A549 (cell line): ENCODE measurements at regions not wholly inside any gene's neighbourhood (a gene's known extent, or its start where the extent isn't known, plus 50 kb on each side); places are given as distances from the start of the nearest gene placed in this dataset.

Experiments
- ATAC-seq, 2 experiments: fragments of 200-7000 bp in 1 of 2; fragments of >200 bp in 1 of 2; cut with Nextera tagmentation in 1 of 2; cut with Tn5 transposase in 1 of 2; 3 replicates each; pipeline versions ENCODE4 v1.8.0 to v1.9.1; 2018 to 2020; ENCODE audit warnings: mild to moderate bottlenecking in 1 of 2, moderate library complexity in 1 of 2
- CTCF ChIA-PET: fragments of 300-600 bp; sonication (Branson Sonifier 250); formaldehyde crosslinking; extraction: SDS; loops from one replicate; lab custom pipeline; 2021; ENCODE audit warnings: antibody characterized with exemption, inconsistent platforms; lab: Yijun Ruan, JAX
- POLR2A ChIA-PET: fragments of 350-600 bp; formaldehyde crosslinking; extraction: SDS; loops from one replicate; lab custom pipeline; 2021; ENCODE audit warnings: antibody characterized with exemption, inconsistent platforms; lab: Yijun Ruan, JAX
- DNase-seq, 2 experiments: peaks; one replicate each; pipeline versions ENCODE4 v3.0.0 to v3.0.0-alpha.2; 2011 to 2016; ENCODE audit warnings: low read depth in 1 of 2, low spot score in 1 of 2
- FAIRE-seq: peaks from 2 replicates; lab custom pipeline; 2011; peaks lifted over from hg19 to GRCh38; lab: Jason Lieb, UNC
- H3K27ac ChIP-seq, 2 experiments: fragments of >200 bp; sonication (Bioruptor Twin); formaldehyde crosslinking; 3 replicates each; pipeline ENCODE4 v1.5.1; 2016 to 2017
- H3K4me1 ChIP-seq: fragments of >200 bp; sonication (Bioruptor Twin); formaldehyde crosslinking; 3 replicates; pipeline ENCODE4 v1.6.1; 2016
- H3K4me2 ChIP-seq: fragments of >200 bp; sonication (Bioruptor Twin); formaldehyde crosslinking; 3 replicates; pipeline ENCODE4 v1.6.1; 2016
- H3K4me3 ChIP-seq: fragments of >200 bp; sonication (Bioruptor Twin); formaldehyde crosslinking; 3 replicates; pipeline ENCODE4 v1.5.1; 2016
- H3K9me3 ChIP-seq: fragments of >200 bp; sonication (Bioruptor Twin); formaldehyde crosslinking; 3 replicates; pipeline ENCODE4 v1.6.1; 2016
- BCL3 ChIP-seq: fragments of >200 bp; sonication (Bioruptor Twin); formaldehyde crosslinking; IDR thresholded peaks from 3 replicates; pipeline ENCODE4 v1.6.1; 2016
- BHLHE40 ChIP-seq: IDR thresholded peaks from 2 replicates; pipeline ENCODE4 v1.6.1; 2012; ENCODE audit warnings: low read depth, low read length, inconsistent platforms
- CBX2 ChIP-seq: fragments of 200-600 bp; sonication (generic); IDR thresholded peaks from 2 replicates; pipeline ENCODE4 v1.6.1; 2016; ENCODE audit warnings: low read depth, mild to moderate bottlenecking, borderline replicate concordance
- CBX8 ChIP-seq: fragments of 200-600 bp; sonication (generic); IDR thresholded peaks from 2 replicates; pipeline ENCODE4 v1.6.1; 2016
- CEBPB ChIP-seq, 2 experiments: fragments of >200 bp in 1 of 2; sonication (Bioruptor Twin) in 1 of 2; formaldehyde crosslinking in 1 of 2; IDR thresholded peaks; 2 replicates each; pipeline ENCODE4 v1.6.1; 2012 to 2016
- CHD2 ChIP-seq: fragments of 150-350 bp; IDR thresholded peaks from 2 replicates; pipeline ENCODE4 v1.6.1; 2014; ENCODE audit warnings: low read length; ENCODE audit not compliant: partially characterized antibody
- EHF ChIP-seq: fragments of 250-450 bp; sonication (Bioruptor Pico); IDR thresholded peaks from 2 replicates; pipeline ENCODE4 v1.5.0; 2020; ENCODE audit warnings: mild to moderate bottlenecking
- EHMT2 ChIP-seq: fragments of 200-600 bp; sonication (generic); IDR thresholded peaks from 2 replicates; pipeline ENCODE4 v1.6.1; 2016; ENCODE audit warnings: antibody characterized with exemption, low read depth, mild to moderate bottlenecking, moderate library complexity
- FOSB ChIP-seq: fragments of 250-450 bp; sonication (Bioruptor Pico); IDR thresholded peaks from 2 replicates; pipeline ENCODE4 v1.5.0; 2020; ENCODE audit warnings: mild to moderate bottlenecking, moderate library complexity
- FOSL2 ChIP-seq, 2 experiments: fragments of 450-650 bp in 1 of 2; fragments of >200 bp in 1 of 2; sonication (Bioruptor Twin) in 1 of 2; formaldehyde crosslinking; IDR thresholded peaks; 2 replicates each; pipeline versions ENCODE4 v1.5.0 to v1.6.1; 2016 to 2020; ENCODE audit warnings: mild to moderate bottlenecking in 1 of 2, moderate library complexity in 1 of 2
- FOXS1 ChIP-seq: fragments of 250-450 bp; sonication (Bioruptor Pico); IDR thresholded peaks from 2 replicates; pipeline ENCODE4 v1.5.0; 2020; ENCODE audit warnings: mild to moderate bottlenecking, moderate library complexity
- GATA3 ChIP-seq: IDR thresholded peaks from 2 replicates; pipeline ENCODE4 v1.6.1; 2012; ENCODE audit warnings: borderline replicate concordance
- JUN ChIP-seq, 2 experiments: fragments of >200 bp; sonication (Bioruptor Twin); formaldehyde crosslinking; IDR thresholded peaks; 2 replicates in 1 of 2; 3 replicates in 1 of 2; pipeline ENCODE4 v1.6.1; 2016 to 2017
- KDM1A ChIP-seq: fragments of 200-600 bp; sonication (generic); IDR thresholded peaks from 2 replicates; pipeline ENCODE4 v1.6.1; 2016; ENCODE audit warnings: low read depth, mild to moderate bottlenecking
- KDM5A ChIP-seq: fragments of 200-600 bp; sonication (generic); IDR thresholded peaks from 2 replicates; pipeline ENCODE4 v1.6.1; 2016; ENCODE audit warnings: antibody characterized with exemption, mild to moderate bottlenecking
- MAFK ChIP-seq: fragments of 450-650 bp; IDR thresholded peaks from 2 replicates; pipeline ENCODE4 v1.6.1; 2014; ENCODE audit not compliant: partially characterized antibody
- MYC ChIP-seq: IDR thresholded peaks from 2 replicates; pipeline ENCODE4 v1.6.1; 2012; ENCODE audit warnings: mild to moderate bottlenecking, inconsistent platforms, low read length, improper control_type of control experiment, borderline replicate concordance
- NFE2L2 ChIP-seq: fragments of 150-350 bp; conservative IDR thresholded peaks from 2 replicates; pipeline ENCODE4 v1.6.1; 2014; ENCODE audit warnings: low read length
- NPAS2 ChIP-seq: fragments of 250-450 bp; sonication (Bioruptor Pico); IDR thresholded peaks from 2 replicates; pipeline ENCODE4 v1.8.0; 2022; ENCODE audit warnings: mild to moderate bottlenecking, moderate library complexity, borderline replicate concordance
- POLR2AphosphoS2 ChIP-seq: conservative IDR thresholded peaks from 2 replicates; pipeline ENCODE4 v1.6.1; 2012; ENCODE audit warnings: low read length, improper control_type of control experiment, inconsistent platforms
- RARB ChIP-seq: fragments of 250-450 bp; sonication (Bioruptor Pico); IDR thresholded peaks from 2 replicates; pipeline ENCODE4 v1.8.0; 2021; ENCODE audit warnings: mild to moderate bottlenecking, moderate library complexity
- RCOR1 ChIP-seq: fragments of 150-350 bp; IDR thresholded peaks from 2 replicates; pipeline ENCODE4 v1.6.1; 2014; ENCODE audit warnings: antibody characterized with exemption, low read length, low read depth
- RFX5 ChIP-seq: fragments of 450-650 bp; IDR thresholded peaks from 2 replicates; pipeline ENCODE4 v1.7.1; 2014; ENCODE audit warnings: antibody characterized with exemption, mild to moderate bottlenecking, moderate library complexity
- TFCP2L1 ChIP-seq: fragments of 250-450 bp; sonication (Bioruptor Pico); IDR thresholded peaks from 2 replicates; pipeline ENCODE4 v1.5.0; 2021; ENCODE audit warnings: mild to moderate bottlenecking
- TP53 ChIP-seq: fragments of 250-450 bp; sonication (Bioruptor Pico); IDR thresholded peaks from 2 replicates; pipeline ENCODE4 v1.5.0; 2021; ENCODE audit warnings: mild to moderate bottlenecking, moderate library complexity
- WGBS: methylation state at CpG from one replicate; pipeline ENCODE4 v1.1.6; 2017; ENCODE audit errors: missing lambda C conversion rate; 5-methylcytosine and 5-hydroxymethylcytosine counted together
- TF ChIP-seq, protein P1 (sequence below): IDR thresholded peaks from 2 replicates; pipeline ENCODE4 v1.6.1; 2012; ENCODE audit warnings: low read depth, borderline replicate concordance
- TF ChIP-seq, protein P2 (sequence below): fragments of 200-600 bp; sonication (generic); IDR thresholded peaks from 2 replicates; pipeline ENCODE4 v1.6.1; 2016; ENCODE audit warnings: antibody characterized with exemption, mild to moderate bottlenecking, moderate library complexity
- TF ChIP-seq, protein P3 (sequence below): IDR thresholded peaks from 2 replicates; pipeline ENCODE4 v1.6.1; 2012

GRCh38 chr6:163705923-163706322 lies 291.4 kb downstream of the QKI start:
- 43% methylated on average over 9 of the region's 9 CpGs for WGBS
- H3K4me3 ChIP-seq = no peak overlapping the region
- DNase-seq (no peak), FAIRE-seq (no peak), ATAC-seq (no peak)
- no peaks in the 10 kb centered on the region for H3K4me1 ChIP-seq
- H3K27ac ChIP-seq = no peak overlapping the region
- ChIA-PET POLR2A (no interaction called here), CTCF (no interaction called here)
- no peaks in the 10 kb centered on the region for H3K9me3 ChIP-seq
- no peak for TF ChIP-seq EHF
- TF ChIP-seq FOSL2 (IDR thresholded peaks at IDR 0.05) = no peak
- TF ChIP-seq FOSL2 (CRISPR knock-in tag; IDR thresholded peaks at IDR 0.05) = no peak
- no peak for TF ChIP-seq KDM1A
- TF ChIP-seq FOSB = no peak
- TF ChIP-seq, protein P1, sequence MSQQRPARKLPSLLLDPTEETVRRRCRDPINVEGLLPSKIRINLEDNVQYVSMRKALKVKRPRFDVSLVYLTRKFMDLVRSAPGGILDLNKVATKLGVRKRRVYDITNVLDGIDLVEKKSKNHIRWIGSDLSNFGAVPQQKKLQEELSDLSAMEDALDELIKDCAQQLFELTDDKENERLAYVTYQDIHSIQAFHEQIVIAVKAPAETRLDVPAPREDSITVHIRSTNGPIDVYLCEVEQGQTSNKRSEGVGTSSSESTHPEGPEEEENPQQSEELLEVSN = no peak
- TF ChIP-seq BCL3 = no peak
- TF ChIP-seq KDM5A = no peak
- no peak for TF ChIP-seq BHLHE40
- no peak for TF ChIP-seq GATA3
- TF ChIP-seq TFCP2L1 = no peak
- TF ChIP-seq RCOR1 = no peak
- no peak for TF ChIP-seq RFX5
- TF ChIP-seq NFE2L2 = no peak
- TF ChIP-seq TP53 (CRISPR knock-in tag) = no peak
- TF ChIP-seq EHMT2 = no peak
- no peak overlapping the region for H3K4me2 ChIP-seq

- POLR2A ChIA-PET = no interaction called here
- Histone ChIP-seq H3K4me1 (no peaks in the 10 kb centered on the region), H3K4me3 (no peak overlapping the region), H3K4me2 (no peak overlapping the region)
- ATAC-seq (no peak), FAIRE-seq (no peak)
- TF ChIP-seq CHD2 (no peak), RARB (no peak), FOSL2 (IDR thresholded peaks at IDR 0.05) (no peak), FOSL2 (CRISPR knock-in tag; IDR thresholded peaks at IDR 0.05) (no peak), MAFK (no peak), CBX8 (no peak), TFCP2L1 (no peak), CEBPB (IDR thresholded peaks at IDR 0.05) (no peak), FOXS1 (no peak)
- TF ChIP-seq, all 56 proteins: peak for 0
- WGBS = 69% methylated on average over 3 of the region's 3 CpGs
- CTCF ChIA-PET = no interaction called here
- DNase-seq = no peak
- no peak overlapping the region for H3K27ac ChIP-seq
- H3K9me3 ChIP-seq = no peaks in the 10 kb centered on the region
Measured at GRCh38 chr6:163702736-163703135, 288.2 kb downstream of the QKI start.

DNA sequence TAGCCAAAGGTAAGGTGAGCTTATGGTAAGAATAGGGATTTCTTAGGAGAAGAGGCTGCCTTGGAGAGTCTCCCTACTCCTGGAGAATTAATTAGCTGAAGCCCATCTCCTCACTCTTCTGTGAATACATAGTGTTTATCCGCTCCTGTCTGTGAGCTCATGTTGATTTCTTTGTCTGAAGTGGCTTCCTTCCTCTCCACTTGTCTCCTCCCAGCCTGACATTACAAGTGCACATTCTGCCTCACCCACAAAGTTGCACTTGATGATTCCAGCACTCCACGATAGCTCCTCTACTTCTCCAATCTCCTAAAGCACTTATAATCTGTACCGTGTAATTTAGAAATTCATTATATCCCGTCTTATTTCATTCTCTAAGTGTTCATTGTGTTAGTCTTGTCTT lies 287.2 kb downstream of the QKI start:
- no peak overlapping the region for H3K4me3 ChIP-seq
- FAIRE-seq (no peak), ATAC-seq (no peak), DNase-seq (no peak)
- no peak overlapping the region for H3K4me2 ChIP-seq
- no peaks in the 10 kb centered on the region for H3K4me1 ChIP-seq
- no peak overlapping the region for H3K27ac ChIP-seq
- 35% methylated on average over 4 of the region's 4 CpGs for WGBS
- POLR2A ChIA-PET = no interaction called here
- H3K9me3 ChIP-seq = no peaks in the 10 kb centered on the region
- TF ChIP-seq, protein P2, sequence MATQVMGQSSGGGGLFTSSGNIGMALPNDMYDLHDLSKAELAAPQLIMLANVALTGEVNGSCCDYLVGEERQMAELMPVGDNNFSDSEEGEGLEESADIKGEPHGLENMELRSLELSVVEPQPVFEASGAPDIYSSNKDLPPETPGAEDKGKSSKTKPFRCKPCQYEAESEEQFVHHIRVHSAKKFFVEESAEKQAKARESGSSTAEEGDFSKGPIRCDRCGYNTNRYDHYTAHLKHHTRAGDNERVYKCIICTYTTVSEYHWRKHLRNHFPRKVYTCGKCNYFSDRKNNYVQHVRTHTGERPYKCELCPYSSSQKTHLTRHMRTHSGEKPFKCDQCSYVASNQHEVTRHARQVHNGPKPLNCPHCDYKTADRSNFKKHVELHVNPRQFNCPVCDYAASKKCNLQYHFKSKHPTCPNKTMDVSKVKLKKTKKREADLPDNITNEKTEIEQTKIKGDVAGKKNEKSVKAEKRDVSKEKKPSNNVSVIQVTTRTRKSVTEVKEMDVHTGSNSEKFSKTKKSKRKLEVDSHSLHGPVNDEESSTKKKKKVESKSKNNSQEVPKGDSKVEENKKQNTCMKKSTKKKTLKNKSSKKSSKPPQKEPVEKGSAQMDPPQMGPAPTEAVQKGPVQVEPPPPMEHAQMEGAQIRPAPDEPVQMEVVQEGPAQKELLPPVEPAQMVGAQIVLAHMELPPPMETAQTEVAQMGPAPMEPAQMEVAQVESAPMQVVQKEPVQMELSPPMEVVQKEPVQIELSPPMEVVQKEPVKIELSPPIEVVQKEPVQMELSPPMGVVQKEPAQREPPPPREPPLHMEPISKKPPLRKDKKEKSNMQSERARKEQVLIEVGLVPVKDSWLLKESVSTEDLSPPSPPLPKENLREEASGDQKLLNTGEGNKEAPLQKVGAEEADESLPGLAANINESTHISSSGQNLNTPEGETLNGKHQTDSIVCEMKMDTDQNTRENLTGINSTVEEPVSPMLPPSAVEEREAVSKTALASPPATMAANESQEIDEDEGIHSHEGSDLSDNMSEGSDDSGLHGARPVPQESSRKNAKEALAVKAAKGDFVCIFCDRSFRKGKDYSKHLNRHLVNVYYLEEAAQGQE = no peak
- no peak for TF ChIP-seq GATA3
- no peak for TF ChIP-seq POLR2AphosphoS2
- no peak for TF ChIP-seq JUN (IDR thresholded peaks at IDR 0.05)
- no peak for TF ChIP-seq CBX2
- no peak for TF ChIP-seq MYC
- TF ChIP-seq, protein P3, sequence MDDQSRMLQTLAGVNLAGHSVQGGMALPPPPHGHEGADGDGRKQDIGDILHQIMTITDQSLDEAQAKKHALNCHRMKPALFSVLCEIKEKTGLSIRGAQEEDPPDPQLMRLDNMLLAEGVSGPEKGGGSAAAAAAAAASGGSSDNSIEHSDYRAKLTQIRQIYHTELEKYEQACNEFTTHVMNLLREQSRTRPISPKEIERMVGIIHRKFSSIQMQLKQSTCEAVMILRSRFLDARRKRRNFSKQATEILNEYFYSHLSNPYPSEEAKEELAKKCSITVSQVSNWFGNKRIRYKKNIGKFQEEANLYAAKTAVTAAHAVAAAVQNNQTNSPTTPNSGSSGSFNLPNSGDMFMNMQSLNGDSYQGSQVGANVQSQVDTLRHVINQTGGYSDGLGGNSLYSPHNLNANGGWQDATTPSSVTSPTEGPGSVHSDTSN = no peak
- no peak for TF ChIP-seq NFE2L2
- TF ChIP-seq NPAS2 = no peak
- no peak for TF ChIP-seq FOSL2 (IDR thresholded peaks at IDR 0.05)
- TF ChIP-seq FOSL2 (CRISPR knock-in tag; IDR thresholded peaks at IDR 0.05) = no peak
- TF ChIP-seq TFCP2L1 = no peak
- TF ChIP-seq CBX8 = no peak
- CTCF ChIA-PET = no interaction called here
